Uterus (tissue), 2 donors: ENCODE measurements at regions not wholly inside any gene's neighbourhood (a gene's known extent, or its start where the extent isn't known, plus 50 kb on each side); places are given as distances from the start of the nearest gene placed in this dataset.

Source experiments
- POLR2A ChIP-seq, 2 donors: fragments of 450-650 bp; IDR thresholded peaks; one replicate each; pipeline ENCODE4 v1.6.1; 2016; ENCODE audit warnings: antibody characterized with exemption in 2 of 2, mild to moderate bottlenecking in 1 of 2, moderate library complexity in 1 of 2
- TF ChIP-seq, protein P1 (sequence below), 4 experiments: fragments of 200-600 bp in 2 of 4; fragments of 450-650 bp in 2 of 4; sonication (generic) in 2 of 4; IDR thresholded peaks; one replicate each; pipeline ENCODE4 v1.5.1; 2016 to 2019; ENCODE audit warnings: antibody characterized with exemption in 4 of 4, mild to moderate bottlenecking in 2 of 4, moderate library complexity in 1 of 4

DNA sequence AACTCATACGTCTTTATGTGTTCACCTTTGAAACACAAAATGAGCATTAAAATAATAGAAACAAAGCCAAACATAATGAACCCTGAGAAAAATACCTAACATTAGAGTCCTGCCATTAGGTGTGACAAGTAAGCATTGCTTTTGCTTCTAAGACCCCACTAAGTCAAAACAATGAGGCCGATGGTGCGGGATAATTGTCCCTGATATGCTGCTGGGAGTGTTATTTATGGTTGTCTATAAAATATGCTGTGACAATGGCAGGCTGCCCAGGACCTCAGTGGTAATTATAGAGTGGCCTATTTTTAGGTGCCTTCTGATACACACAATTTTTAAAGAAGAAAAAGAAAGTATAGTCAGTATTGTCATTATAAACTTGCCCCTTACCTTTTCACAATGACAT is 1423.1 kb downstream of the AMY1C start:
- TF ChIP-seq, protein P1, sequence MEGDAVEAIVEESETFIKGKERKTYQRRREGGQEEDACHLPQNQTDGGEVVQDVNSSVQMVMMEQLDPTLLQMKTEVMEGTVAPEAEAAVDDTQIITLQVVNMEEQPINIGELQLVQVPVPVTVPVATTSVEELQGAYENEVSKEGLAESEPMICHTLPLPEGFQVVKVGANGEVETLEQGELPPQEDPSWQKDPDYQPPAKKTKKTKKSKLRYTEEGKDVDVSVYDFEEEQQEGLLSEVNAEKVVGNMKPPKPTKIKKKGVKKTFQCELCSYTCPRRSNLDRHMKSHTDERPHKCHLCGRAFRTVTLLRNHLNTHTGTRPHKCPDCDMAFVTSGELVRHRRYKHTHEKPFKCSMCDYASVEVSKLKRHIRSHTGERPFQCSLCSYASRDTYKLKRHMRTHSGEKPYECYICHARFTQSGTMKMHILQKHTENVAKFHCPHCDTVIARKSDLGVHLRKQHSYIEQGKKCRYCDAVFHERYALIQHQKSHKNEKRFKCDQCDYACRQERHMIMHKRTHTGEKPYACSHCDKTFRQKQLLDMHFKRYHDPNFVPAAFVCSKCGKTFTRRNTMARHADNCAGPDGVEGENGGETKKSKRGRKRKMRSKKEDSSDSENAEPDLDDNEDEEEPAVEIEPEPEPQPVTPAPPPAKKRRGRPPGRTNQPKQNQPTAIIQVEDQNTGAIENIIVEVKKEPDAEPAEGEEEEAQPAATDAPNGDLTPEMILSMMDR (IDR thresholded peaks at IDR 0.05): no peak
- no peak for TF ChIP-seq POLR2A (IDR thresholded peaks at IDR 0.05)
